ENCODE measurements at regions not wholly inside any gene's neighbourhood (a gene's known extent, or its start where the extent isn't known, plus 50 kb on each side); places are given as distances from the start of the nearest gene placed in this dataset.

GRCh38 chr9:78688796-78689195 is 391.9 kb downstream of the PSAT1 start:
- TF ChIP-seq CTCF (IDR thresholded peaks at IDR 0.05) (no peak), POLR2AphosphoS5 (IDR thresholded peaks at IDR 0.05) (no peak), EP300 (IDR thresholded peaks at IDR 0.05; ENCODE audit: low read depth) (no peak), POLR2A (IDR thresholded peaks at IDR 0.05) (no peak)
- no peaks in the 10 kb centered on the region for H3K36me3 ChIP-seq
- no peaks in the 10 kb centered on the region for H3K27me3 ChIP-seq
- intact Hi-C loops (cut with DNase I; ENCODE audit: low total_unique reads) (no loop called here), in situ Hi-C loops (cut with MboI; ENCODE audit: low pct_ligation_motif_present in 1 of 4, low pct_unique_long_range_greater_than_20kb in 1 of 4, low sequenced_read_pairs in 3 of 4) (no loop called here)
- H3K4me3 ChIP-seq = no peak overlapping the region
- 56 to 63% methylated on average over 1 of the region's 1 CpG for WGBS, 2 donors (ENCODE audit: low coverage in 1 of 2)
- no peaks in the 10 kb centered on the region for H3K4me1 ChIP-seq
- no peak for DNase-seq
- H3K9me3 ChIP-seq = no peaks in the 10 kb centered on the region
- no peak overlapping the region for H3K27ac ChIP-seq

GRCh38 chr9:78691542-78691941 is 394.6 kb downstream of the PSAT1 start:
- no peaks in the 10 kb centered on the region for H3K27me3 ChIP-seq

GRCh38 chr9:78692871-78693270 is 395.9 kb downstream of the PSAT1 start:
- TF ChIP-seq EP300 (IDR thresholded peaks at IDR 0.05; ENCODE audit: low read depth) (no peak), CTCF (IDR thresholded peaks at IDR 0.05) (no peak), POLR2AphosphoS5 (IDR thresholded peaks at IDR 0.05) (no peak), POLR2A (IDR thresholded peaks at IDR 0.05) (no peak)
- WGBS, 2 donors (ENCODE audit: low coverage in 1 of 2) = 36% methylated on average over 3 of the region's 3 CpGs; no CpG with 5 or more reads in 1 of the 2 donors
- no peak overlapping the region for H3K27ac ChIP-seq
- in situ Hi-C loops (cut with MboI; ENCODE audit: low pct_ligation_motif_present in 1 of 4, low pct_unique_long_range_greater_than_20kb in 1 of 4, low sequenced_read_pairs in 3 of 4) (no loop called here), intact Hi-C loops (cut with DNase I; ENCODE audit: low total_unique reads) (no loop called here)
- H3K9me3 ChIP-seq = no peaks in the 10 kb centered on the region
- no peak for DNase-seq
- H3K4me3 ChIP-seq = no peak overlapping the region
- H3K36me3 ChIP-seq = no peaks in the 10 kb centered on the region
- H3K27me3 ChIP-seq = no peaks in the 10 kb centered on the region
- no peaks in the 10 kb centered on the region for H3K4me1 ChIP-seq

More at GRCh38 chr9:78691542-78691941, 394.6 kb downstream of the PSAT1 start:
- in situ Hi-C loops (cut with MboI; ENCODE audit: low pct_ligation_motif_present in 1 of 4, low pct_unique_long_range_greater_than_20kb in 1 of 4, low sequenced_read_pairs in 3 of 4) (no loop called here), intact Hi-C loops (cut with DNase I; ENCODE audit: low total_unique reads) (no loop called here)
- Histone ChIP-seq H3K27ac (no peak overlapping the region), H3K36me3 (no peaks in the 10 kb centered on the region), H3K4me3 (no peak overlapping the region), H3K9me3 (no peaks in the 10 kb centered on the region), H3K4me1 (no peaks in the 10 kb centered on the region)
- no peak for DNase-seq
- WGBS, 2 donors (ENCODE audit: low coverage in 1 of 2) = 61 to 100% methylated on average over 1 to 2 of the region's 2 CpGs
- TF ChIP-seq POLR2AphosphoS5 (IDR thresholded peaks at IDR 0.05) (no peak), POLR2A (IDR thresholded peaks at IDR 0.05) (no peak), CTCF (IDR thresholded peaks at IDR 0.05) (no peak), EP300 (IDR thresholded peaks at IDR 0.05; ENCODE audit: low read depth) (no peak)

GRCh38 chr9:78694974-78695373 is 398.0 kb downstream of the PSAT1 start:
- H3K4me3 ChIP-seq = no peak overlapping the region
- intact Hi-C loops (cut with DNase I; ENCODE audit: low total_unique reads) = no loop called here
- H3K9me3 ChIP-seq = no peaks in the 10 kb centered on the region
- no peaks in the 10 kb centered on the region for H3K27me3 ChIP-seq
- H3K4me1 ChIP-seq = no peaks in the 10 kb centered on the region
- TF ChIP-seq CTCF (IDR thresholded peaks at IDR 0.05) (no peak), EP300 (IDR thresholded peaks at IDR 0.05; ENCODE audit: low read depth) (no peak)
- 52 to 75% methylated on average over 2 to 7 of the region's 7 CpGs for WGBS, 2 donors (ENCODE audit: low coverage in 1 of 2)
- in situ Hi-C loops (cut with MboI; ENCODE audit: low pct_ligation_motif_present in 1 of 4, low pct_unique_long_range_greater_than_20kb in 1 of 4, low sequenced_read_pairs in 3 of 4) = no loop called here
- no peaks in the 10 kb centered on the region for H3K36me3 ChIP-seq
- no peak overlapping the region for H3K27ac ChIP-seq
- DNase-seq = no peak

Measured in transverse colon (tissue), 4 donors.